Trophoblast cell (in vitro differentiated cells and primary cell): ENCODE measurements at regions not wholly inside any gene's neighbourhood (a gene's known extent, or its start where the extent isn't known, plus 50 kb on each side); places are given as distances from the start of the nearest gene placed in this dataset.
A peak's percentile ranks its signal among the peaks of the same experiment; 100 is the strongest.

ENCODE experiments used
- DNase-seq, 2 donors: peaks; one replicate each; pipeline ENCODE4 v3.0.0-alpha.2; 2016
- H2AFZ ChIP-seq: 2 replicates; pipeline ENCODE4 v1.6.1; 2013; ENCODE audit warnings: low read length, moderate library complexity, mild to moderate bottlenecking; ENCODE audit not compliant: insufficient read depth, poor library complexity
- H2AK5ac ChIP-seq: 2 replicates; pipeline ENCODE4 v1.6.1; 2013; ENCODE audit warnings: mild to moderate bottlenecking, low read length
- H2BK120ac ChIP-seq: 2 replicates; pipeline ENCODE4 v1.6.1; 2013; ENCODE audit warnings: low read length, mild to moderate bottlenecking, moderate library complexity; ENCODE audit not compliant: insufficient read depth, poor library complexity
- H2BK12ac ChIP-seq: 2 replicates; pipeline ENCODE4 v1.6.1; 2013; ENCODE audit warnings: mild to moderate bottlenecking, low read length, moderate library complexity
- H2BK5ac ChIP-seq: 2 replicates; pipeline ENCODE4 v1.6.1; 2013; ENCODE audit warnings: low read length, low read depth, moderate library complexity, mild to moderate bottlenecking; ENCODE audit not compliant: poor library complexity
- H3K14ac ChIP-seq: 2 replicates; pipeline ENCODE4 v1.6.1; 2013; ENCODE audit warnings: mild to moderate bottlenecking, low read length
- H3K18ac ChIP-seq: 2 replicates; pipeline ENCODE4 v1.6.1; 2013; ENCODE audit warnings: mild to moderate bottlenecking, low read length
- H3K23ac ChIP-seq: 2 replicates; pipeline ENCODE4 v1.6.1; 2013; ENCODE audit warnings: low read length
- H3K27ac ChIP-seq: 2 replicates; pipeline ENCODE4 v1.5.1; 2013; ENCODE audit warnings: low read depth, mild to moderate bottlenecking, inconsistent platforms, low read length, moderate library complexity
- H3K27me3 ChIP-seq: 2 replicates; pipeline ENCODE4 v1.6.1; 2013; ENCODE audit warnings: inconsistent platforms, mild to moderate bottlenecking, low read length, moderate library complexity; ENCODE audit not compliant: insufficient read depth
- H3K36me3 ChIP-seq, 2 experiments: 1 replicate in 1 of 2; 2 replicates in 1 of 2; pipeline ENCODE4 v1.6.1; 2013; ENCODE audit warnings: low read length in 2 of 2, mild to moderate bottlenecking in 2 of 2, moderate library complexity in 1 of 2; ENCODE audit not compliant: insufficient read depth in 2 of 2, control insufficient read depth in 1 of 2
- H3K4ac ChIP-seq: 2 replicates; pipeline ENCODE4 v1.6.1; 2013; ENCODE audit warnings: low read depth, mild to moderate bottlenecking, low read length, moderate library complexity
- H3K4me1 ChIP-seq, 2 experiments: 1 replicate in 1 of 2; 2 replicates in 1 of 2; pipeline ENCODE4 v1.6.1; 2013; ENCODE audit warnings: low read length in 2 of 2, mild to moderate bottlenecking in 2 of 2, moderate library complexity in 1 of 2; ENCODE audit not compliant: insufficient read depth in 2 of 2, control insufficient read depth in 1 of 2
- H3K4me2 ChIP-seq: 2 replicates; pipeline ENCODE4 v1.6.1; 2013; ENCODE audit warnings: inconsistent platforms, mild to moderate bottlenecking, low read length, moderate library complexity
- H3K4me3 ChIP-seq: 2 replicates; pipeline ENCODE4 v1.5.1; 2013; ENCODE audit warnings: mild to moderate bottlenecking, low read depth, low read length, inconsistent platforms
- H3K79me1 ChIP-seq: one replicate; pipeline ENCODE4 v1.6.1; 2013; ENCODE audit warnings: low read length
- H3K79me2 ChIP-seq: 2 replicates; pipeline ENCODE4 v1.6.1; 2013; ENCODE audit warnings: low read length, mild to moderate bottlenecking; ENCODE audit not compliant: control insufficient read depth, insufficient read depth, poor library complexity
- H3K9ac ChIP-seq: 2 replicates; pipeline ENCODE4 v1.6.1; 2013; ENCODE audit warnings: mild to moderate bottlenecking, low read length
- H3K9me3 ChIP-seq: 2 replicates; pipeline ENCODE4 v1.6.1; 2013; ENCODE audit warnings: low read depth, mild to moderate bottlenecking, control low read depth, inconsistent platforms, low read length; ENCODE audit not compliant: insufficient read depth
- H4K12ac ChIP-seq: 2 replicates; pipeline ENCODE4 v1.6.1; 2013; ENCODE audit warnings: low read depth, mild to moderate bottlenecking, low read length, moderate library complexity
- H4K8ac ChIP-seq: 2 replicates; pipeline ENCODE4 v1.6.1; 2013; ENCODE audit warnings: low read depth, mild to moderate bottlenecking, low read length, moderate library complexity
- H4K91ac ChIP-seq: one replicate; pipeline ENCODE4 v1.6.1; 2013; ENCODE audit warnings: low read depth, mild to moderate bottlenecking, low read length, moderate library complexity
- WGBS: extraction: QIAGEN DNeasy Blood & Tissue Kit; methylation state at CpG from one replicate; pipeline ENCODE4 v1.1.7; 2013; ENCODE audit warnings: missing lambda C conversion rate; ENCODE audit not compliant: insufficient read length, insufficient coverage; ENCODE audit errors: extremely low coverage; 5-methylcytosine and 5-hydroxymethylcytosine counted together

DNA sequence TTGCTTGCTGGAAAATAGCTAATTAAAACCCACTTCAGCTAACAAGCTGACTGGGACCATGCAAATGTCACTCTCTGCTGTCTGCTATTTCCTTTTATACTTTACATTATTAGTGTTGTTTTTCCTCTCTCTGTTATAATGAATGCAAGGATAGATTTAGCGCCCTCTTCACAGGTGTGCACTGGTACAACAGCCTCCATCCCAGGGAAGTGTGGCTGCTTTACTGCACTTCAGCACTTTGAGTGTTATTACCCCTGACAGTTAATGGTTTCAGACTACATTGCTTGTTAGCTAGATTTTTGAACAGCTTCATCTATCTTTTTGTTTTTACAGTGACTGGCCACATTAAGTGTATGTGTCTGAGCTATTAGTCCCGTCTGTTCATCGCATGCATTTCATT, 405.7 kb downstream of the RNF144B start:
- no peak overlapping the region for H2BK12ac ChIP-seq
- H3K36me3 ChIP-seq, result no peaks in the 10 kb centered on the region
- H2BK120ac ChIP-seq, result no peak overlapping the region
- DNase-seq, result no peak
- H3K27ac ChIP-seq, result no peak overlapping the region
- H4K8ac ChIP-seq, result no peak overlapping the region
- no peak overlapping the region for H3K9ac ChIP-seq
- no peaks in the 10 kb centered on the region for H3K9me3 ChIP-seq
- no peak overlapping the region for H3K4me3 ChIP-seq
- no peaks in the 10 kb centered on the region for H3K4me1 ChIP-seq
- H4K91ac ChIP-seq, result no peak overlapping the region
- H3K14ac ChIP-seq, result no peak overlapping the region
- H3K23ac ChIP-seq, result no peak overlapping the region
- WGBS, result no CpG with 5 or more reads among the region's 3 CpGs
- no peak overlapping the region for H2BK5ac ChIP-seq
- no peaks in the 10 kb centered on the region for H3K79me2 ChIP-seq
- H2AFZ ChIP-seq, result no peak overlapping the region
- no peak overlapping the region for H3K18ac ChIP-seq
- H3K4me2 ChIP-seq, result no peak overlapping the region
- H3K4ac ChIP-seq, result no peak overlapping the region
- no peaks in the 10 kb centered on the region for H3K27me3 ChIP-seq
- H3K79me1 ChIP-seq, result no peaks in the 10 kb centered on the region
- no peak overlapping the region for H4K12ac ChIP-seq
- H2AK5ac ChIP-seq, result no peak overlapping the region

DNA sequence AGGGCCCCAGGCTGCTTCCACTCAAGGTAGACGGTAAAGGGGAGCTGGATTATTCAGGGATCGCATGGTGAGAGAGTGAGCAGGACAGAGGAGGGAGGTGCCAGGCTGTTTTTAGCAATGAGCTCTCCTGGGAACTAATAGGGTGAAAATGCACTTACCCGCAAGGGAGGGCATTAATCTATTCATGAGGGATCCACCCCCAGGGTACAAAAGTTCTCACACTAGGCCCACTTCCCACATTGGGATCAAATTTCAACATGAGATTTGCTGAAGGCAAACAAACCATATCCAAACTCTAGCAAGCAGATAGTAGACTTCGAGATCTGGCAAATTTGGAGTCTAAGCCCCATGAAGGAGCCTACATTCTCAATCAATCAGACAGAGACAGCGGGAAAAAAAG, 408.6 kb downstream of the RNF144B start:
- H4K8ac ChIP-seq, result no peak overlapping the region
- H3K4me1 ChIP-seq, result no peaks in the 10 kb centered on the region
- H2BK120ac ChIP-seq, result no peak overlapping the region
- H4K91ac ChIP-seq, result no peak overlapping the region
- H3K79me1 ChIP-seq, result no peaks in the 10 kb centered on the region
- H3K4me2 ChIP-seq, result no peak overlapping the region
- DNase-seq, result no peak
- no peak overlapping the region for H2BK5ac ChIP-seq
- H3K27me3 ChIP-seq, result no peaks in the 10 kb centered on the region
- no peak overlapping the region for H3K27ac ChIP-seq
- no peak overlapping the region for H3K14ac ChIP-seq
- H2AK5ac ChIP-seq, result no peak overlapping the region
- no CpG with 5 or more reads among the region's 5 CpGs for WGBS
- no peaks in the 10 kb centered on the region for H3K36me3 ChIP-seq
- H2BK12ac ChIP-seq, result no peak overlapping the region
- H3K18ac ChIP-seq, result no peak overlapping the region
- no peak overlapping the region for H2AFZ ChIP-seq
- no peaks in the 10 kb centered on the region for H3K79me2 ChIP-seq
- no peak overlapping the region for H4K12ac ChIP-seq
- no peak overlapping the region for H3K4me3 ChIP-seq
- H3K23ac ChIP-seq, result no peak overlapping the region
- H3K9me3 ChIP-seq, result no peaks in the 10 kb centered on the region
- no peak overlapping the region for H3K4ac ChIP-seq
- no peak overlapping the region for H3K9ac ChIP-seq

DNA sequence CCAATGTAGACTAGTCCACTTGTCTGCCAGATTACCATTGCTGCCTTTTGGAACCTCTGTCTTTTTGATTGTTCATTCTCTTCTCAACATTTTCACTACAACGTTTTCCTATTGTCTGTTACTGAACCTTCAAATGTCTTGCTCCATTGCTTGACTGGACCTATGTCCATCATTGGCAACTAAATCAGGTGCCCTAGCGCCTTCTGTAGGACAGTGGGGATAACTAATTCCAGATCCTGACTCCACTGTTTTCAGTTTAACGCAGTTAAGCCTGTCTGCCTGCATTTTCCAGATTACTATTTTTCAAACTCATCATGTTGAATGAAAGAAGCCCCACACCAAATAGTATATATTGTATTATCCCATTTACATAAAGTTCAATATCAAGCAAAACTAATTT, 433.6 kb downstream of the RNF144B start:
- H4K12ac ChIP-seq, result no peak overlapping the region
- no peak overlapping the region for H3K14ac ChIP-seq
- peaks cover 4% of the 10 kb centered on the region for H3K9me3 ChIP-seq
- no peaks in the 10 kb centered on the region for H3K4me1 ChIP-seq
- no CpG with 5 or more reads among the region's 3 CpGs for WGBS
- no peak overlapping the region for H4K91ac ChIP-seq
- no peak overlapping the region for H3K4me2 ChIP-seq
- no peaks in the 10 kb centered on the region for H3K36me3 ChIP-seq
- no peak overlapping the region for H3K4ac ChIP-seq
- no peaks in the 10 kb centered on the region for H3K79me2 ChIP-seq
- no peaks in the 10 kb centered on the region for H3K79me1 ChIP-seq
- no peak overlapping the region for H3K23ac ChIP-seq
- no peak overlapping the region for H2AK5ac ChIP-seq
- H3K27me3 ChIP-seq, result no peaks in the 10 kb centered on the region
- no peak overlapping the region for H2AFZ ChIP-seq
- no peak overlapping the region for H3K18ac ChIP-seq
- H2BK5ac ChIP-seq, result no peak overlapping the region
- H2BK12ac ChIP-seq, result no peak overlapping the region
- H3K4me3 ChIP-seq, result no peak overlapping the region
- H2BK120ac ChIP-seq, result no peak overlapping the region
- no peak overlapping the region for H4K8ac ChIP-seq
- no peak overlapping the region for H3K27ac ChIP-seq
- H3K9ac ChIP-seq, result no peak overlapping the region
- no peak for DNase-seq

DNA sequence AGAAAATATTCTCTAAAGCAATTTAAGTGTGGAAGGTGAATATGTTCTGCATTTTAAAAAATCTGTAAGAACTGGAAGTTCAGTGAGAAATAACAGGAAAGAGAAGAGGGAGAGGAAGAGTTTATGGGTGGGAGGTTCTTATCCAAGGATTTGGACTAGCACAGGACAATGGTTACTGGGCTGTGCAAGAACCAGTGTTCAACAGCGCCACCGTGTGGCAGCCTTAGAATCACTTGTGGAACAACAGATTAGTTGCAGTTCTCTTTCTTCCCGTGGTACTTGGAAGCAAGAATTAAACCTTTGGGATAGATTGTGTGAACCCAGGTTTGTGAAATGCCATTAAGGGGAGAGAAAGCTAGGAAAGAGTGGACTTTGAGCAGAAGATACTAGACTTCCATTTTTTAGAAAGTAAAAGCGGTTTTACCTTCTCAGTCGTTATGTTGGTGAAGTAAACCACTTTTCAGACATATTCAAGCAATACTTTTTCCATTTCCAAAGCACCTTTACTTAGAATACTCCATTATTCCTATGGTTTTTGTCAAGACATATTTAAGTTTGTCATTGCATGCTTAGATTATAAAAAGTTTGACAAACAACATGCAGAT, 436.7 kb downstream of the RNF144B start:
- Histone ChIP-seq H3K79me1 (no peaks in the 10 kb centered on the region), H3K9ac (no peak overlapping the region), H2BK120ac (no peak overlapping the region), H2BK12ac (no peak overlapping the region), H2BK5ac (no peak overlapping the region), H3K27ac (no peak overlapping the region), H3K27me3 (no peaks in the 10 kb centered on the region), H3K4me3 (no peak overlapping the region), H4K12ac (no peak overlapping the region), H2AFZ (no peak overlapping the region), H2AK5ac (no peak overlapping the region), H3K4me1 (no peaks in the 10 kb centered on the region), H3K18ac (no peak overlapping the region), H3K4me2 (no peak overlapping the region), H4K91ac (no peak overlapping the region), H3K14ac (no peak overlapping the region), H3K23ac (no peak overlapping the region), H3K36me3 (no peaks in the 10 kb centered on the region), H3K9me3 (peaks cover 4% of the 10 kb centered on the region), H3K4ac (no peak overlapping the region), H4K8ac (no peak overlapping the region), H3K79me2 (no peaks in the 10 kb centered on the region)
- peak; percentile 37 to 81 for DNase-seq
- no CpG with 5 or more reads among the region's 5 CpGs for WGBS
